ENCODE measurements at regions not wholly inside any gene's neighbourhood (a gene's known extent, or its start where the extent isn't known, plus 50 kb on each side); places are given as distances from the start of the nearest gene placed in this dataset.
"Not testable (repeated sequence)": the region's sequence is repeated elsewhere in the genome, so short reads cannot be mapped to it uniquely, and the experiment has no call there.

DNA sequence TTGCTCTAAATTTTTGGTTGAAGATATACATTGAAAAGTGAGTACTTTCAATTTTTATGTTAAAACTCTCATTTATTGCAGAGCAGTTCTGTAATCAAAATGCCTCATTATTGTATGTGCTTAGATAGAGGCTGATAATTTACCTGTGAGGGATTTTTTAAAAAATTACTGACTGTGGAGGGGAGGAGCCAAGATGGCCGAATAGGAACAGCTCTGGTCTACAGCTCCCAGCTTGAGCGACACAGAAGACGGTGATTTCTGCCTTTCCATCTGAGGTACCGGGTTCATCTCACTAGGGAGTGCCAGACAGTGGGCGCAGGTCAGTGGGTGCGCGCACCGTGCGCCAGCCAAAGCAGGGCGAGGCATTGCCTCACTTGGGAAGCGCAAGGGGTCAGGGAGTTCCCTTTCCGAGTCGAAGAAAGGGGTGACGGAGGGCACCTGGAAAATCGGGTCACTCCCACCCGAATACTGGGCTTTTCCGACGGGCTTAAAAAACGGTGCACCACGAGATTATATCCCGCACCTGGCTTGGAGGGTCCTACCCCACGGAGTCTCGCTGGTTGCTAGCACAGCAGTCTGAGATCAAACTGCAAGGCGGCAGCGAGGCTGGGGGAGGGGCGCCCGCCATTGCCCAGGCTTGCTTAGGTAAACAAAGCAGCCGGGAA is 89.4 kb downstream of the DDX11 start:
- H3K4me3 ChIP-seq; DNase-seq (ENCODE audit: low spot score): not testable (repeated sequence)

DNA sequence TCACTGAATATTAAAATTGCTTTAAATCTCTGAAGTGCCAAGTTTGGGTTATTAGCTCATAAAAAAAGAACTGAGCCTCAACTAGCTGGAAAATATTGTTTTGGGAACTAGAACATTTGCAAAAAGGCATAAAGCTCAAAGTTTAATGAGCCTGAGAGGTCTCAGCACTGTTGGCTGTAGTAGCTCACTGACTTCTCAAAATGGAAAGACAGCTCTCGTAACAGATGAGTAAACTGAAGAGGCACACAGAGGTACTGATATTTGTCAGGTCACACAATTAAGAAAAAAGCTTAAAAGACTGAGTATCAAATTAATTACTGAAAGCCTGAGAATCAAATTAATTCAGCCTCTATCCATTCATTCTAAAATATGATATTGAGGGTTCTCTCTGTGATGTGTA is 100.6 kb downstream of the DDX11 start:
- not testable (repeated sequence) for DNase-seq (ENCODE audit: low spot score); H3K27ac ChIP-seq; H3K4me3 ChIP-seq

More for the DNA sequence above, 89.4 kb downstream of the DDX11 start:
- H3K27ac ChIP-seq, result not testable (repeated sequence)

DNA sequence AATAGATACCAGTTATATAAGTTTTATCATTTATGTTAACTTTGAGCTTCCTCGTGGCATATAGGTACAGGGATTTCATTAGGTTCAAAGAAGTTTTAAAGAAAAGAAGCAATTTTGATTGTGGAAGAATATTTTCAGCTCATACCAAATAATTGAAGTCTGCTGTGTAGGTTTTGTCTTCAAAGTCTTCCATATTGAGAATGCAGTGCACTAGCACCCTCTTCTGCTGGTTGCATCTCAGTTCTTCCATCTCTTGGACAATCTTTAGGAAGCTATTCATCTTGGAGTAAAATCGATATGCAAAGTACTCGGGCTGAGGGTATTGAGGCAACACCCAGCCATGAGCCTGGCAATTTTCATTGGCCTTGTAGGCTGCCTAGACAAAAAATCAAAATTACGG is 103.9 kb downstream of the DDX11 start:
- not testable (repeated sequence) for H3K4me3 ChIP-seq; H3K27ac ChIP-seq; DNase-seq (ENCODE audit: low spot score)

GRCh38 chr12:31178875-31179274 is 105.2 kb downstream of the DDX11 start:
- not testable (repeated sequence) for DNase-seq (ENCODE audit: low spot score); H3K27ac ChIP-seq; H3K4me3 ChIP-seq

- not testable (repeated sequence) for H3K27ac ChIP-seq; H3K4me3 ChIP-seq; DNase-seq (ENCODE audit: low spot score)
Observed at GRCh38 chr12:31179627-31180237, 106.1 kb downstream of the DDX11 start.

GRCh38 chr12:31182571-31182970 is 108.9 kb downstream of the DDX11 start:
- not testable (repeated sequence) for DNase-seq (ENCODE audit: low spot score); H3K27ac ChIP-seq; H3K4me3 ChIP-seq

DNA sequence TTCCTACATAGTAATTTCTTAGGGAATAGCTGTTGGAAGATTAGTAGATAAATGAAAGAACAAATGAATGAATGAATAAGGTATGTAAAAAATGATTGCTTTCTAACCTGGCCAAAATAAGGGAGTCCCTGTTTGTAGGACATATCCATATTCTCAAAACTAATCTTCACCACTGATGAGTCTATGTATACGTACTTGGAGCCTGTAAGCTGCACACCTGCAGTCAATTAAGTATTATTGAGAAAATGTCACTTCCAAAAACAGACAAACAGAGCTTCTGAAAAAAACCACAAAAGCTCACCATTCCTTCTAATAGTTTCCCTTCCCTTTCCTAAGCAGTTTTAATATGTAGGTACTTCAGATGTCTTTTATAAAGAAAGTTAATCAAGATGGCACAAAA is 109.4 kb downstream of the DDX11 start:
- H3K4me3 ChIP-seq; DNase-seq (ENCODE audit: low spot score); H3K27ac ChIP-seq: not testable (repeated sequence)

DNA sequence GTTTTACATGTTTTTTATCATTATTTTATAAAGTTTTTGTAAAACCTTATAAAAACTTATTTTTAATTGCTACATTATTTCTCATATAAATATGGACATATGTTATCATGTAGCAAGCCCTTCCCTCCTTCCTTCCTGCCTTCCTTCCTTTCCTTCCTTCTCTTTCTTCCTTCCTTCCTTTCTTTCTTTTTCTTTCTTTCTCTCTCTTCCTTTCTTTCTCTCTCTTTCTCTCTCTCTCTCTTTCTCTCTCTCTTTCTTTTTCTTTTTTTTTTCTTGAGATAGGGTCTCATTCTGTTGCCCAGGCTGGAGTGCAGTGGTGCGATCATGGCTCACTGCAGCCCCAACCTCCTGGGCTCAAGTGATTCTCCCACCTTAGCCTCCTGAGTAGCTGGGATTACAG is 110.2 kb downstream of the DDX11 start:
- H3K27ac ChIP-seq; DNase-seq (ENCODE audit: low spot score); H3K4me3 ChIP-seq: not testable (repeated sequence)

GRCh38 chr12:31184667-31185066 is 111.0 kb downstream of the DDX11 start:
- not testable (repeated sequence) for DNase-seq (ENCODE audit: low spot score); H3K27ac ChIP-seq; H3K4me3 ChIP-seq

GRCh38 chr12:31192689-31193088 is 119.0 kb downstream of the DDX11 start:
- H3K27ac ChIP-seq; DNase-seq (ENCODE audit: low spot score); H3K4me3 ChIP-seq: not testable (repeated sequence)

GRCh38 chr12:31195620-31196019 is 122.0 kb downstream of the DDX11 start:
- not testable (repeated sequence) for H3K4me3 ChIP-seq; DNase-seq (ENCODE audit: low spot score)

GRCh38 chr12:31199476-31199875 is 125.8 kb downstream of the DDX11 start:
- H3K27ac ChIP-seq; H3K4me3 ChIP-seq; DNase-seq (ENCODE audit: low spot score): not testable (repeated sequence)

More at GRCh38 chr12:31195620-31196019, 122.0 kb downstream of the DDX11 start:
- H3K27ac ChIP-seq, result not testable (repeated sequence)

- DNase-seq (ENCODE audit: low spot score), result no peak
- Histone ChIP-seq H3K27ac (no peak overlapping the region), H3K4me3 (no peak overlapping the region)
- TF ChIP-seq, protein P1, sequence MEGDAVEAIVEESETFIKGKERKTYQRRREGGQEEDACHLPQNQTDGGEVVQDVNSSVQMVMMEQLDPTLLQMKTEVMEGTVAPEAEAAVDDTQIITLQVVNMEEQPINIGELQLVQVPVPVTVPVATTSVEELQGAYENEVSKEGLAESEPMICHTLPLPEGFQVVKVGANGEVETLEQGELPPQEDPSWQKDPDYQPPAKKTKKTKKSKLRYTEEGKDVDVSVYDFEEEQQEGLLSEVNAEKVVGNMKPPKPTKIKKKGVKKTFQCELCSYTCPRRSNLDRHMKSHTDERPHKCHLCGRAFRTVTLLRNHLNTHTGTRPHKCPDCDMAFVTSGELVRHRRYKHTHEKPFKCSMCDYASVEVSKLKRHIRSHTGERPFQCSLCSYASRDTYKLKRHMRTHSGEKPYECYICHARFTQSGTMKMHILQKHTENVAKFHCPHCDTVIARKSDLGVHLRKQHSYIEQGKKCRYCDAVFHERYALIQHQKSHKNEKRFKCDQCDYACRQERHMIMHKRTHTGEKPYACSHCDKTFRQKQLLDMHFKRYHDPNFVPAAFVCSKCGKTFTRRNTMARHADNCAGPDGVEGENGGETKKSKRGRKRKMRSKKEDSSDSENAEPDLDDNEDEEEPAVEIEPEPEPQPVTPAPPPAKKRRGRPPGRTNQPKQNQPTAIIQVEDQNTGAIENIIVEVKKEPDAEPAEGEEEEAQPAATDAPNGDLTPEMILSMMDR (IDR thresholded peaks at IDR 0.05), result no peak
Observed at GRCh38 chr12:31201382-31201781, 124.6 kb downstream of the SINHCAF start.

DNA sequence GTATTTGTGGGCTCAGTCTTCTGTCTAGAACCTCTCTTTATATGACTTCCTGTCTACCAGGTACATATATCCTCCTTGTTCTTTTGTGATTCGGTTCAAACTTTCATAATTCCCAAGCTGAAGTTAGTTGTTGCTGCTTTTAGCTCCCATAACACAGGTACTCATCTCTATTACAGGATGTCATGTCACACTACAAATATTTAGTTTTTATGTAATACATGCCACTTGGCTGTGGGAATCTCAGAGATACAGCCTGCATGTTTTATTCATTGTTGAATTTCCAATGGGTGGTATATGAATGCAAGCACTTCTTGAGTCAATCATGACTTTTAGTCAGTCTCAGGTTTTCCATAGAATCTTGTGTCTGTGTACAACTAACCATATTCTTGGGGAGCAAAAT is 122.7 kb downstream of the SINHCAF start:
- no peak for DNase-seq (ENCODE audit: low spot score)
- no peak overlapping the region for H3K27ac ChIP-seq
- TF ChIP-seq, protein P1 (IDR thresholded peaks at IDR 0.05), result no peak
- H3K4me3 ChIP-seq, result no peak overlapping the region

Measured in coronary artery (tissue), 2 donors.